Endothelial cell of umbilical vein (primary cell): ENCODE measurements at regions not wholly inside any gene's neighbourhood (a gene's known extent, or its start where the extent isn't known, plus 50 kb on each side); places are given as distances from the start of the nearest gene placed in this dataset.

Source experiments
- BruUV-seq: library from RNA; stranded (reverse); fragments of 400-500 nt; replicated peaks from 2 replicates; lab custom pipeline; 2021; lab: Mats Ljungman, UMichigan
- CTCF ChIA-PET: fragments of 300-600, 350-600 bp; sonication (Branson Sonifier 250); formaldehyde crosslinking; loops from one replicate; lab custom pipeline; 2021; ENCODE audit warnings: antibody characterized with exemption, inconsistent platforms; lab: Charles Lee
- POLR2A ChIA-PET: fragments of 300-600, 350-600 bp; sonication (Branson Sonifier 250); formaldehyde crosslinking; loops from one replicate; lab custom pipeline; 2021; ENCODE audit warnings: antibody characterized with exemption, inconsistent platforms; lab: Charles Lee
- DNase-seq: peaks from one replicate; pipeline ENCODE4 v3.0.0-alpha.2; 2011; ENCODE audit warnings: low read depth, low spot score
- FAIRE-seq: peaks from 2 replicates; lab custom pipeline; 2011; peaks lifted over from hg19 to GRCh38; lab: Jason Lieb, UNC
- H2AFZ ChIP-seq: 2 replicates; pipeline ENCODE4 v1.6.0; 2012; ENCODE audit warnings: low read depth, low read length, control low read depth, inconsistent platforms
- H3K27ac ChIP-seq: 2 replicates; pipeline ENCODE4 v1.5.1; 2011; ENCODE audit warnings: low read depth, mild to moderate bottlenecking, control low read depth, low read length, moderate library complexity; ENCODE audit not compliant: insufficient read depth
- H3K27me3 ChIP-seq, 2 experiments: 2 replicates each; pipeline versions ENCODE4 v1.6.0 to v1.6.1; 2011; ENCODE audit warnings: low read length in 2 of 2, mixed read lengths in 1 of 2; ENCODE audit not compliant: control insufficient read depth in 2 of 2, insufficient read depth in 2 of 2
- H3K36me3 ChIP-seq, 2 experiments: 2 replicates in 1 of 2; 3 replicates in 1 of 2; pipeline ENCODE4 v1.5.1; 2011; ENCODE audit warnings: low read length in 2 of 2, mild to moderate bottlenecking in 1 of 2, moderate library complexity in 1 of 2; ENCODE audit not compliant: control insufficient read depth in 2 of 2, insufficient read depth in 2 of 2; ENCODE audit errors: extremely low read depth in 1 of 2
- H3K4me1 ChIP-seq: 3 replicates; pipeline ENCODE4 v1.5.1; 2011; ENCODE audit warnings: mild to moderate bottlenecking, low read length; ENCODE audit not compliant: control insufficient read depth, insufficient read depth; ENCODE audit errors: extremely low read depth
- H3K4me2 ChIP-seq: 2 replicates; pipeline ENCODE4 v1.6.1; 2011; ENCODE audit warnings: low read length, control low read depth, mixed read lengths; ENCODE audit not compliant: insufficient read depth
- H3K4me3 ChIP-seq, 3 experiments: fragments of 200-600 bp in 1 of 3; sonication (generic), shearing (Covaris generic) in 1 of 3; replicated peaks in 1 of 3; 2 replicates each; pipeline ENCODE4 v1.5.1; 2011 to 2016; ENCODE audit warnings: control low read depth in 3 of 3, low read length in 3 of 3, mild to moderate bottlenecking in 2 of 3, inconsistent platforms in 1 of 3, low read depth in 1 of 3, moderate library complexity in 1 of 3; ENCODE audit not compliant: insufficient read depth in 1 of 3
- H3K79me2 ChIP-seq: 2 replicates; pipeline ENCODE4 v1.6.0; 2012; ENCODE audit warnings: low read length, inconsistent platforms; ENCODE audit not compliant: control insufficient read depth, insufficient read depth
- H3K9ac ChIP-seq: replicated peaks from 2 replicates; pipeline ENCODE3; 2011; ENCODE audit warnings: low read length, control low read depth; ENCODE audit not compliant: insufficient read depth; ENCODE audit errors: extremely low read depth
- H3K9me1 ChIP-seq: replicated peaks from 3 replicates; pipeline ENCODE4 v1.6.0; 2011; ENCODE audit warnings: mild to moderate bottlenecking, low read length; ENCODE audit not compliant: control insufficient read depth, insufficient read depth; ENCODE audit errors: extremely low read depth
- H3K9me3 ChIP-seq: replicated peaks from 2 replicates; pipeline ENCODE4 v1.5.1; 2012; ENCODE audit warnings: low read length, inconsistent platforms; ENCODE audit not compliant: control insufficient read depth, insufficient read depth
- H4K20me1 ChIP-seq: replicated peaks from 2 replicates; pipeline ENCODE3; 2011; ENCODE audit warnings: mild to moderate bottlenecking, low read length; ENCODE audit not compliant: control insufficient read depth, insufficient read depth; ENCODE audit errors: extremely low read depth
- CTCF ChIP-seq, 2 donors: IDR thresholded peaks; 1 replicate in 1 of 2; 2 replicates in 1 of 2; pipeline ENCODE4 v1.5.1; 2011; ENCODE audit warnings: low read length in 2 of 2, mild to moderate bottlenecking in 2 of 2, moderate library complexity in 2 of 2, control low read depth in 1 of 2, inconsistent platforms in 1 of 2, low read depth in 1 of 2; ENCODE audit not compliant: insufficient read depth in 1 of 2; ENCODE audit errors: extremely low read depth in 1 of 2
- EZH2 ChIP-seq: IDR thresholded peaks from 2 replicates; pipeline ENCODE4 v1.6.1; 2012; ENCODE audit warnings: borderline replicate concordance, low read depth, mild to moderate bottlenecking, moderate library complexity, low read length, inconsistent platforms; ENCODE audit not compliant: severe bottlenecking
- FOS ChIP-seq: IDR thresholded peaks from 2 replicates; pipeline ENCODE4 v1.6.1; 2011; ENCODE audit warnings: mild to moderate bottlenecking, low read length, moderate library complexity, borderline replicate concordance; ENCODE audit not compliant: insufficient read depth
- GATA2 ChIP-seq: IDR thresholded peaks from 2 replicates; pipeline ENCODE4 v1.7.0; 2011; ENCODE audit warnings: low read depth, mild to moderate bottlenecking, moderate library complexity, mixed read lengths, low read length; ENCODE audit not compliant: insufficient read length, insufficient read depth
- JUN ChIP-seq: IDR thresholded peaks from 2 replicates; pipeline ENCODE4 v1.6.1; 2011; ENCODE audit warnings: borderline replicate concordance, low read depth; ENCODE audit not compliant: insufficient read length, insufficient read depth
- MYC ChIP-seq: IDR thresholded peaks from one replicate; pipeline ENCODE4 v1.6.1; 2011; ENCODE audit warnings: mild to moderate bottlenecking, low read depth, low read length
- POLR2A ChIP-seq: IDR thresholded peaks from 2 replicates; pipeline ENCODE4 v1.6.1; 2012; ENCODE audit warnings: low read depth, mild to moderate bottlenecking, control low read depth, low read length
- POLR2AphosphoS5 ChIP-seq: IDR thresholded peaks from 2 replicates; pipeline ENCODE4 v1.6.1; 2012; ENCODE audit warnings: low read depth, mild to moderate bottlenecking, control low read depth, low read length, moderate library complexity; ENCODE audit not compliant: insufficient read depth
- dilution Hi-C: fragments of 300-500 bp; cut with MboI; formaldehyde crosslinking; loops from one replicate; pipeline ENCODE4 v1.15.0; 2019; ENCODE audit warnings: low sequenced_read_pairs; ENCODE audit not compliant: extremely low pct_ligation_motif_present
- intact Hi-C: fragments of 100-400 bp; cut with micrococcal nuclease; formaldehyde crosslinking; loops from one replicate; pipeline ENCODE4 v1.10.0; 2022
- TF ChIP-seq, protein P1 (sequence below): IDR thresholded peaks from 2 replicates; pipeline ENCODE4 v1.6.1; 2011; ENCODE audit not compliant: insufficient read depth, insufficient read length

DNA sequence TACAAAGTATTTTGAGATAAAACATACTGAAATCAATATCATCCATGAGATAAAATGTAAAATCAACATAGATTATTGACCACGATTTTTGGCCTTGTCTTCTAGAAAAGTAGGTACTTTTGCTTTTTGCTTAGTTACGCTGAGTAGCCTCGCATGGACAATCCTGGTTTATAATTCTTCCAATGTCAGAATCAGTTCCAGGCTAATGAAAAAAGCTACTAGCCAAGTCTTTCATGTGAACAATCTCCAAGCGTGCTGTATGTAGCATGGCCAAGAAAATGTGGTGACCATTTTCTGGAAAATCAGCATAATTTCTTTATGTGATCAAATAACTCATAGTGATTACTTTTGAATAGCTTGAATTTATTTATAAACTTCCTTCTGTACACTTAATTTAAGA lies 145.8 kb downstream of the NTMT2 start:
- Histone ChIP-seq H3K79me2 (no peaks in the 10 kb centered on the region), H3K27me3 (no peaks in the 10 kb centered on the region), H4K20me1 (no peaks in the 10 kb centered on the region), H3K9ac (no peak overlapping the region), H3K27ac (no peak overlapping the region), H2AFZ (no peak overlapping the region), H3K9me1 (no peaks in the 10 kb centered on the region), H3K36me3 (no peaks in the 10 kb centered on the region), H3K4me2 (no peak overlapping the region), H3K9me3 (no peaks in the 10 kb centered on the region), H3K4me3 (no peak overlapping the region), H3K4me1 (no peaks in the 10 kb centered on the region)
- intact Hi-C loops (loop anchor here (10.0 kb wide), 1 partner anchor 367 kb away; no protein-coding TSS in a partner anchor), dilution Hi-C loops (no loop called here)
- TF ChIP-seq JUN = no peak
- no peak for TF ChIP-seq POLR2AphosphoS5
- no peak for TF ChIP-seq GATA2
- TF ChIP-seq MYC = no peak
- TF ChIP-seq, protein P1, sequence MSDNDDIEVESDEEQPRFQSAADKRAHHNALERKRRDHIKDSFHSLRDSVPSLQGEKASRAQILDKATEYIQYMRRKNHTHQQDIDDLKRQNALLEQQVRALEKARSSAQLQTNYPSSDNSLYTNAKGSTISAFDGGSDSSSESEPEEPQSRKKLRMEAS = no peak
- TF ChIP-seq CTCF (IDR thresholded peaks at IDR 0.05; ENCODE audit: extremely low read depth in 1 of 2, insufficient read depth in 1 of 2, low read depth in 1 of 2, low read length in 2 of 2) = no peak
- TF ChIP-seq POLR2A = no peak
- TF ChIP-seq EZH2 = no peak
- no peak for TF ChIP-seq FOS
- no TSS peak for BruUV-seq
- FAIRE-seq (no peak), DNase-seq (no peak)
- ChIA-PET CTCF (no interaction called here), POLR2A (no interaction called here)
